Hematopoietic multipotent progenitor cell (in vitro differentiated cells): ENCODE measurements at regions not wholly inside any gene's neighbourhood (a gene's known extent, or its start where the extent isn't known, plus 50 kb on each side); places are given as distances from the start of the nearest gene placed in this dataset.

Source experiments
- DNase-seq, 3 donors: peaks; one replicate each; pipeline ENCODE4 v3.0.0-alpha.2; 2011 to 2015; ENCODE audit warnings: low read depth in 2 of 3, low spot score in 2 of 3

GRCh38 chr3:1938975-1939374 lies 159.7 kb upstream of the CNTN4 start:
- no peak for DNase-seq

- DNase-seq, result peak in 1 of 3 donors; percentile 28
These were observed 155.9 kb upstream of the CNTN4 start for GRCh38 chr3:1942781-1943180.

- DNase-seq, result no peak
These were observed 155.1 kb upstream of the CNTN4 start for GRCh38 chr3:1943395-1944118.

GRCh38 chr3:1945698-1946097 lies 153.0 kb upstream of the CNTN4 start:
- DNase-seq, result no peak

GRCh38 chr3:1953536-1953935 lies 145.1 kb upstream of the CNTN4 start:
- no peak for DNase-seq

GRCh38 chr3:1954632-1955031 lies 144.0 kb upstream of the CNTN4 start:
- DNase-seq, result peak in 1 of 3 donors; percentile 1

GRCh38 chr3:1955170-1955569 lies 143.5 kb upstream of the CNTN4 start:
- no peak for DNase-seq

- DNase-seq, result no peak
These were observed 142.9 kb upstream of the CNTN4 start for GRCh38 chr3:1955750-1956149.

- DNase-seq, result no peak
These were observed 138.2 kb upstream of the CNTN4 start for GRCh38 chr3:1960506-1960905.

- DNase-seq, result no peak
These were observed 136.1 kb upstream of the CNTN4 start for GRCh38 chr3:1962396-1963088.

- no peak for DNase-seq
These were observed 134.8 kb upstream of the CNTN4 start for GRCh38 chr3:1963896-1964295.

GRCh38 chr3:1967525-1967924 lies 131.1 kb upstream of the CNTN4 start:
- DNase-seq, result no peak

- no peak for DNase-seq
These were observed 129.4 kb upstream of the CNTN4 start for GRCh38 chr3:1969281-1969680.

- DNase-seq, result no peak
These were observed 126.9 kb upstream of the CNTN4 start for GRCh38 chr3:1971780-1972179.

GRCh38 chr3:1979961-1980615 lies 118.6 kb upstream of the CNTN4 start:
- DNase-seq, result no peak

GRCh38 chr3:1987980-1988379 lies 110.7 kb upstream of the CNTN4 start:
- DNase-seq, result peak in 2 of 3 donors; percentile 1 to 5

- DNase-seq, result no peak
These were observed 99.9 kb upstream of the CNTN4 start for GRCh38 chr3:1998739-1999138.

- no peak for DNase-seq
These were observed 97.2 kb upstream of the CNTN4 start for GRCh38 chr3:2001306-2002108.

GRCh38 chr3:2023959-2024358 lies 74.7 kb upstream of the CNTN4 start:
- no peak for DNase-seq

GRCh38 chr3:2024713-2025112 lies 74.0 kb upstream of the CNTN4 start:
- DNase-seq, result no peak

GRCh38 chr3:2029559-2029958 lies 69.1 kb upstream of the CNTN4 start:
- DNase-seq, result no peak
